ENCODE measurements at regions not wholly inside any gene's neighbourhood (a gene's known extent, or its start where the extent isn't known, plus 50 kb on each side); places are given as distances from the start of the nearest gene placed in this dataset.
"Not testable (repeated sequence)": the region's sequence is repeated elsewhere in the genome, so short reads cannot be mapped to it uniquely, and the experiment has no call there.

DNA sequence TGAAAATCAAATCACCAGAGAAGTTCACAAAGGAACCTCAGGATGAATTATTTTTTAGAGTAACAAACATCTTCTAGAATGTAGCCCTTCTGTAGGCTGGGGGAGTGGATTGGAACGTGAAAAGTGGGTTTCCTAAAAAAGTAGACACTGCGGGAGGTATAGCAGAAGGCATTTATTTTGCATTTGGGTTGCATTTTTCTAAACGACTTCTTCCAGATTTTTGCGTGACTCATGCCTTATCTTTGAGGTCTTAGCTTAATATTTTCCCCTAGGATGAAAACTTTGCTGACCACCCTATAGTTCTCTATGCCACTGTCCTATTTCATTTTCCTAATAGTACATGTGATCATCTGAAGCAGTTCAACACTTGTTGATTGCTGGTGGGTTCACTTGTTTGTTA, 112.7 kb upstream of the JCAD start:
- DNase-seq (ENCODE audit: extremely low read depth in 1 of 2, low read depth in 1 of 2), result no peak

DNA sequence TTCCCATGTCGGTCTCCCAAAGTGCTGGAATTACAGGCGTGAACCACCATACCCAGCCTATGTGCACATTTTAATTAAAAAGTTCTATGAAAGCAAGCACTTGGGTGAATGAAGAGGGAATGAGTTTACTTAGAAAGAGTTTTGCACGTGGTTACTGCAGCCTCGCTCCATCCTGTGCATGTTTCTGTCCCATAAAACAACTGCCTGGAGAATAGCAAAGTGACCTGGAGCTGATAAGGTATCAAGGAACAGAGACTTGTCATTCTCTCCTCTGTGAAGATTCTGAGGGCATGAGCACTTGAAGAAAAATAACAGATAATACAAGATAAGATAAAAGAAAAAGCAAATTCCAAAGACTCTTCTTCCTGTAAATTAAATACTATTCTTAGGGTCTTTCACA, 112.2 kb upstream of the JCAD start:
- DNase-seq (ENCODE audit: extremely low read depth in 1 of 2, low read depth in 1 of 2), result no peak

DNA sequence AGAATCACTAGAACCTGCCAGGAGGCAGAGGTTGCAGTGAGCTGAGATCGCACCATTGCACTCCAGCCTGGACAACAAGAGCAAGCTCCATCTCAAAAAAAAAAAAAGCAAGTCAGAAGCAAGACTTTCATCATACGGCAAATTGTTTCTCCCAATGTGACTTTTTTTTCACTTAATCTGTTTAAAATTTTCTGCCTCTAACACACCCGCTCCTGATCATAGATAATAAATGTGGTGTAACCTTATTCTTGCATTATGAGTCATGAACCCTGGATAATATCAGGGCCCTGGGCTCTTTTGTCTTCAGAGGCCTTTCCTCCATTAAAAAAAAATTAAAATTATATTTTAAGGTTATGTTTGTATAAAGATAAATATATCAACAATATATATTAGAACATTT, 111.4 kb upstream of the JCAD start:
- DNase-seq (ENCODE audit: extremely low read depth in 1 of 2, low read depth in 1 of 2), result no peak

DNA sequence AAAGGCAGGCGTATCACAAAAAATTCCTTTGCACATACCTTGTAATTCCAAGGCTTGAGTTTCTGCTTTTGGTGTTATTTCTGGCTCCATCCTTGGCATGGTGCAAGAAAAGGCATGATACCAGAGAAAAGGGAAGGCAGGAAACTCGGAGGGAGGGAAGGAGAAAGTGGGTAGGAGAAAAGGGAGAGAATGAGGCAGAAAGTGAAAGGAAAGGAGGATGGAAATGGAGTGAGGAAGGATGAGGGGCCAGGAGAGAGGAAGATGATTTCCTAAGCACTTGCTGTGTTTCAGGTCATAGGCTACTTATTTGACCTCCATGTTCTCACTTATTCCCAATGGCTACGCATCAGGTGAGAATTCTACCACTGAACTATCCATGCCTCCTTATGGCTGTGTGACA, 110.8 kb upstream of the JCAD start:
- DNase-seq (ENCODE audit: extremely low read depth in 1 of 2, low read depth in 1 of 2), result no peak

DNA sequence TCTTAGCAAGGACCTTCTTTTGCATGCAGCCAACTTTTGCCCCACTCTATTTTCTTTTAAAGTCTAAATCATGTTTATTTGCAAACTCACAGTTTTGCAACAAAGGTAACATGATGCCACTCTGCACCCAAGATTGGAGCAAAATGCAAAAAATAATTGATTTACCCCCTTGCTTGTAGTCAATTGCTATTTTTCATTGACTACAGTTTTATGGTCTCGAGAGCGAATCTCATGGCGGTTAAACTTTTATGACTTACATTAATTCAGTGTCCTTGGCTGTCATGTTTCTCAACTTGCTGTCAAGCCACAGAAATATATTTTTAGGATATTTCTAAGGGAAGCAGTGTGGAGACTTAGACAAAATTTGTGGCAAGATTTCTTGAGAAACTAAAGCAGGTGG, 110.0 kb upstream of the JCAD start:
- no peak for DNase-seq (ENCODE audit: extremely low read depth in 1 of 2, low read depth in 1 of 2)

DNA sequence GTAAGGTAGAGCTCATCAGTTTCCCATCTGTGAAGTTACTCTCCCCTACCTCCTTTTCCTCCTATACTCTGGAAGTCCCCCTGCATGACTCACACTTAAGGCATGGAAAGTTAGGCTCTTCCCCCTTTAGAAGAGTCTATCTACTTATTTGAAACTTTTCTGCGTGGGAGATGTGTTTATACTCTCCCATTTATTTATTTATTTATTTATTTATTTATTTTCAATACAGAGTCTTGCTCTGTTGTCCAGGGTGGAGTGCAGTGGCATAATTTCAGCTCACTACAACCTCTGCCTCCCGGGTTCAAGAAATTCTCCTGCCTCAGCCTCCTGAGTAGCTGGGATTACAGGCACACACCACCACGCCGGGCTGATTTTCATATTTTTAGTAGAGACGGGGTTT, 107.5 kb upstream of the JCAD start:
- no peak for DNase-seq (ENCODE audit: extremely low read depth in 1 of 2, low read depth in 1 of 2)

DNA sequence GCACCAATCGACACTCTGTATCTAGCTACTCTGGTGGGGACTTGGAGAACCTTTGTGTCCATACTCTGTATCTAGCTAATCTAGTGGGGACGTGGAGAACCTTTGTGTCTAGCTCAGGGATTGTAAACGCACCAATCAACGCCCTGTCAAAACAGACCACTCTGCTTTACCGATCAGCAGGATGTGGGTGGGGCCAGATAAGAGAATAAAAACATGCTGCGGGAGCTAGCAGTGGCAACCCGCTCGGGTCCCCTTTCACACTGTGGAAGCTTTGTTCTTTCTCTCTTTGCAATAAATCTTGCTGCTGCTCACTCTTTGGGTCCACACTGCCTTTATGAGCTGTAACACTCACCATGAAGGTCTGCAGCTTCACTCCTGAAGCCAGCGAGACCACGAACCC, 104.0 kb upstream of the JCAD start:
- not testable (repeated sequence) for DNase-seq (ENCODE audit: extremely low read depth in 1 of 2, low read depth in 1 of 2)

DNA sequence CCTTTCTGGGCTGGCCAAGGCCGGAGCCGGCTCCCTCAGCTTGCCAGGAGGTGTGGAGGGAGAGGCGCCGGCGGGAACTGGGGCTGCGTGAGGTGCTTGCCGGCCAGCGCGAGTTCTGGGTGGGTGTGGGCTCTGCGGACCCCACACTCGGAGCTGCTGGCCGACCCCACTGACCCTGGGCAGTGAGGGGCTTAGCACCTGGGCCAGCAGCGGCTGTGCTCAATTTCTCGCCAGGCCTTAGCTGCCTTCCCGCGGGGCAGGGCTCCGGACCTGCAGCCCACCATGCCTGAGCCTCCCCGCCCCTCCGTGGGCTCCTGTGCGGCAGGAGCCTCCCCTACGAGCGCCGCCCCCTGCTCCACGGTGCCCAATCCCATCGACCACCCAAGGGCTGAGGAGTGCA, 103.4 kb upstream of the JCAD start:
- DNase-seq (ENCODE audit: extremely low read depth in 1 of 2, low read depth in 1 of 2), result not testable (repeated sequence)

DNA sequence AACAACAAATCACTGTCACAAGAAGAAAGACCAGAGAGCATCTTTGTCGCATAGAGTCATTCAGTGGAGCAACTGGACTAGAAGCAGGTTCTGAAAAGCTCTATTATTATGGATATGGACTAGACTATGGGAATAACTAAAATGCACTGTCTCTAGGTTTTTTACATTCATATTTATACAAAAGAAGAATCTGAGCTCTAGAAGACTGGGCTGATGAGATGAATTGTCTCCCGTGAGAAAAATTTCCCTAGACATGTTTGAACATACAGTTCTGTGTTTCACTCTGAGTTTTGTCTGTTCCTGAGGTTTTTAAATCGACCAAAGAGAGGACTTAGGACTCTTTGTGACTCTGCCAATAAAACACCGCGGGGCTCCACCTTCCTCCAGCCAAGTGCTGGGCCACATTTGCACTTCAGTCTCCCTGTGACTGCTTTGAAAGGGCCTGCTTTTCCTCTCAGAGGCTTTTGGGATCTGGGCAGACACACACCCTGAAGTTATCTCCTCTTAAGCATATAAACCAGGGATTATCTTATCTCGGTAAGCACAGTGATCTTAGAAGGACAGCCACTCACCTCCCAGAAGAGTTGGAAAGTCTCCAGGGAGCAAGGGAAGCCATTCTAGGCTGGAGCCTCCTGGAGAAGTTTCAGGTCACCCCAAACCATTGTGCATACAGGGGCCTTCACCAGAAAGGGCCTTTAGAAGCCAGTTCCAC, 101.0 kb upstream of the JCAD start:
- DNase-seq (ENCODE audit: extremely low read depth in 1 of 2, low read depth in 1 of 2), result no peak

DNA sequence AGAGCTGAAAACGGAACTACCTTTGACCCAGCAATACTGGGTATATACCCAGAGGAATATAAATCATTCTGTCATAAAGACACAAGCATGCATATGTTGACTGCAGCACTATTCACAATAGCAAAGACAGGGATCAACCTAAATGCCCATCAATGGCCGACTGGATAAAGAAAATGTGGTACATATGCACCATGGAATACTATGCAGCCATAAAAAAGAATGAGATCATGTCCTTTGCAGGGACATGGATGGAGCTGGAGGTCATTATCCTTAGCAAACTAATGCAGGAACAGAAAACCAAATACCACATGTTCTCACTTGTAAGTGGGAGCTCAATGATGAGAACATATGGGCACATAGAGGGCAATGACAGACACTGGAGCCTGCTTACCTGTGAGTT, 100.2 kb upstream of the JCAD start:
- DNase-seq (ENCODE audit: extremely low read depth in 1 of 2, low read depth in 1 of 2), result not testable (repeated sequence)

DNA sequence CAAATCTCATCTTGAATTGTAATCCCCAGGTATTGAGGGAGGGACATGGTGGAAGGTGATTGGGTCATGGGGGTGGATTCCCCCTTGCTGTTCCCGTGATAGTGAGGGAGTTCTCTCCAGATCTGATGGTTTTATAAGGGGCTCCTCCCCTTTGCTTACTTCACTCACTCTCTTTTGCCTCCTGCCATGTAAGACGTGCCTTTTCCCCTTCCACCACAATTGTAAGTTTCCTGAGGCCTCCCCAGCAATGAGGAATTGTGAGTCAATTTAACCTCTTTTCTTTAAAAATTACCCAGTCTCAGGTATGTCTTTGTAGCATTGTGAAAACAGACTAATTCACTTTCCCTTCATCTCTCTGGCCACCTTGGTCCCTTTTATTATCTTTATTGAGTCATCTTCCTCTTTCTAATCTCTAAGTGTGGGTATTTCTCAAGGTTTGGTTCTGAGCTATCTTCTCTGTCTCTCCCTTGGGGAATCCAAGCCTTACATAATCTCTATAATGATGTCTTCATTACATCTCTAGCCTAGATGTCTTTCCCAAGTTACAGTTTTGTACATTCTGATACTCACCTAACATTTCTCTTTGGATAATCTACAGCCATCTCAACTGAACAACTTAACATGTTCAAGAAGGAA, 99.1 kb upstream of the JCAD start:
- no peak for DNase-seq (ENCODE audit: extremely low read depth in 1 of 2, low read depth in 1 of 2)

DNA sequence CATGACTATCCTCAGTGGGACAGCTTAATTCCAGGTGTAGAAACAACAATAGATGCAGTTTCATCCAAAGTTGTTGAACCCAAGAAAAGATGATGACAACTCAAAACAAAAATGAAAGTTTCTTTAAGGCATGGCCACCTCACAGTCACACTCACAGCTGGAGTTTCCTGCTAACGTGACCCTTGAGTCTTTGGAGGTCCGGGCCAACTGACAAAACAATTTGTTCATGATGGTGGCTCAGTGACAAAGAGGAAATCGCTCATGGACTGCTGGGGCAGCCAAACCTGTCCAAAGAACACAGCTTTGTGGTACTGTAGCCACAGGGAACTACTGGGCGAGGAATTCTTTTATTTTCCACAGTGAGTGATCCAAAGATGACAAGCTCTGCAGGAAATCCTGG, 96.0 kb upstream of the JCAD start:
- DNase-seq (ENCODE audit: extremely low read depth in 1 of 2, low read depth in 1 of 2), result no peak

DNA sequence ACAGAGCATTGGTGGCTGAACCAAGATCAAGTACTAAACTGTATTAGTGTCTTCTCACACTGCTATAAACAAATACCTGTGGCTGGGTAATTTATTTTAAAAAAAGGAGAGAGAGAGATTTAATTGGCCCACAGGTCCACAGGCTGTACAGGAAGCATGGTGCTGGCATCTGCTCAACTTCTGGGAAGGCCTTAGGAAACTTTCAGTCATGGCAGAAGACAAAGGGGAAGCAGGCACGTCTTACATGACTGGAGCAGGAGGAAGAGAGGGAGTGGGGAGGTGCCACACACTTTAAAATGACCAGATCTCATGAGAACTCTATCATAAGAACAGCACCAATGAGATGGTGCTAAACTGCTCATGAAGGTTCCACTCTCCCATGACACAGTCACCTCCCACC, 95.2 kb upstream of the JCAD start:
- no peak for DNase-seq (ENCODE audit: extremely low read depth in 1 of 2, low read depth in 1 of 2)

DNA sequence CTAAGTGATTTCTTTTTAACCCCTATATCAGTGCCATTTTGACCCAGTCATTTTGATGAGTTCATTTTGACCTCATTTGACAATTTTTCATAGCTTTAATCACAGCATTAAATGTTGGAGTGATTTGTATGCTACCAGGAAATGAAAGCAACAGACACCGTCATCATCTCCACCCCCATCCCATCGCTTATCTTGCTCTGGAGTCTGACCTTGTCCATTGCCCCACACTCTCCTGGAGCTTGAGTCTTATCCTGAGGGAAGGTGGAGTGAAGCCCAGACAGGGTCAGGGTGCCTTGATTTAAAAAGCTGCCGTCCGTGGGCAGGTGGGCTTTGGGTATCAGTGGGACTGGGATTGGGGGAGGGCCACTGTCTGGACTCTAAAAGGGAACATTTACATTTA, 94.7 kb upstream of the JCAD start:
- no peak for DNase-seq (ENCODE audit: extremely low read depth in 1 of 2, low read depth in 1 of 2)

DNA sequence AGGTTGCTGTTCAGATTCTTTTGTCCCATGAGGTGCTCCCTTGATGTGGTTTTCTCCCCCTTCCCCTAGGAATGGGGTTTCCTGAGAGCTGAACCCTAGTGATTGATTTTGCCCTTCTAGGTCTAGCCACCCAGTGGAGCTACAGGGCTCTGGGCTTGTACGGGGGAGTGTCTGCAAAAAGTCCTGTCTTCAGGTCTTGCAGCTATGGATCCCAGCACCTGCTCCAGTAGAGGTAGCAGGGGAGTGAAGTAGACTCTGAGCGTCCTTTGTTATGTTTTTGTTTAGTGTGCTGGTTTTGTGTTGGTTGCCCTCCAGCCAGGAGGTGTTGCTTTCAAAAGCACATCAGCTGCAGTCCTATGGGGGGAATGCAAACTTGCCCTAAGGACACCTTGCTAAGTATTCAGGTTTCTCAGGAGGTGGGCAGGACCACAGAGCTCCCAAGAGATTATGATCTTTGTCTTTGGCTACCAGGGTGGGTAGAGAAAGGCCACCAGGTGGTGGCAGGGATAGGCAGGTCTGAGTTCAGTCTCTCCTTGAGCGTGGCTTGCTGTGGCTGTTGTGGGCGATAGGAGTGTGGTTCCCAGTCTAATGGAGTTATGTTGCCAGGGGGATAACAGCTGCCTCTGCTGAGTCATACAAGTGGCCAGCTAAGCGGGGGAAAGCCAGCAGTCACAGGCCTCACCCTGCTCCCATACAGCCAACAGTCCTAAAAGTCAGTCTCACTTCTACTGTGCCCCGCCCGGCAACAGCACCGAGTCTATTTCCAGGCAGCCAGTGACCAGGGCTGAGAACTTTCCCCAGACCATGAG, 92.4 kb upstream of the JCAD start:
- DNase-seq (ENCODE audit: extremely low read depth in 1 of 2, low read depth in 1 of 2), result peak in 1 of 2 donors; percentile 0

DNA sequence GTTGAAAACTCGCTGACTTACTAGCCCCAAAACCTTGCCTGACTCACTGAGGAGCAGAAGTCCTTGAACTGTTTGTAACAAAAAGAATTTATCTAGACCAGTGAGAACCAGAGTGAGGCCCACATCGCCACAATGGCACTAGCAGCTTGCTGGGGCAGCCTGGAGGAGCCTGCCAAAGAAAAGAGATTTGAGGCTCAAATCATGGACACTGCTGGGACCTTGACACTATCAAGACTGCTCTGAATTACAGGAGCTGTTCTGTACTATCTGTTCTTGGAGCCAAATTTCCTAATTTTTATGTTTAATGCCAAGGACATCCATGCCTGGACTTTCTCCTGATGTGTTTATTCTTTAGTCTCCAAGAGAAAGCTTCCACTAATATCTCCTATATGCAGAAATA, 82.0 kb upstream of the JCAD start:
- DNase-seq (ENCODE audit: extremely low read depth in 1 of 2, low read depth in 1 of 2), result no peak

DNA sequence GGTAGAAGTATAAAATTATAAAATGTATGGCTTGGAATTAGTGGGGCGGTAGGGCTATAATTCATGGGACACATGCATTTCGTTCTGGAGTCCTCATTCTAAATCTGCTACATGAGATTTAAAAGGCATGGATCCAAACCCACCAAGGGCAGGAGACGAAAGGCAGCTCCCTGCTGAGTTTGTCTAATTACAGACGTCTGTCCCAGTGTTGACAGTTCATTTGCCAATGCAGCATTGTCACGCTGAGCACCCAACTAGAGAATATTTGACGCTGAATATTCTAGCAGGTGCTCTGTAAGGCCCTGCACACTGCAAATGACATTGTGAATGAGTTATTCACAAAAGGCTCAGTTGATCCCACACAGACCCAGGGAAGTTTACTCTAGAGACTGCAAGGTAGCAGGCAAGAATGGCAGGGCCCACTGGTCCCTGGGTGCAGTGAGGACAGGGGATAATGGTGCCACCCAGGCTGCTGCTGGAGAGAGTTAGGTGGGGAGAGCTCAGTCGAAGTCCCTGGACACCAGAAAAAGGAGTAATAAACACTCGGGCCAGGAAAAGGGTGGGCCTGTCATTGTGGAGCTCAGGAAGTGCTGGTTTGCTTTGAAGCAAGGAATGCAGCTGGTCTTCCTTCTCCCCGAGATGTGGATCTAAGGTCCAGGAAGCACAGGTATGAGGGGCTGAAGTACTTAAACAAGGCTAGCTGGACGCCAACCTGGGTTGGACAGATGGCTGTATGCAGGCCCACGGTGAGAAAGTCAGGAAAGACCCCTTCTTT, 75.0 kb upstream of the JCAD start:
- no peak for DNase-seq (ENCODE audit: extremely low read depth in 1 of 2, low read depth in 1 of 2)

DNA sequence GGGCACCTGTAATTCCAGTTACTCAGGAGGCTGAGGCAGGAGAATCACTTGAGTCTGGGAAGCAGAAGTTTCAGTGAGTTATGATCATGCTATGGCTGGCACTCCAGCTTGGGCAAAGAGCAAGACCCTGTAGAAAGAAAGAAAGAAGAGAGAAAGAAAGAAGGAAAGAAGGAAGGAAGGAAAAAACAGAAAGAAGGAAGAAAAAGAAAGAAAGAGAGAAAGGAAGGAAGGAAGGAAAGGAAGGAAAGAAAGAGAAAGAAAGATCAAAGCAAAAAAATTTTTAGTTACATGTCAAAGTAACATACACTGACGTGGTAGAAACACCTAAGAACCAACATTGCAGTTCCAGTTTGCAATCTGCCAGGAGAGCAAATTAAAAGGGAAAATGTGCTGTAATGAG, 73.8 kb upstream of the JCAD start:
- no peak for DNase-seq (ENCODE audit: extremely low read depth in 1 of 2, low read depth in 1 of 2)

DNA sequence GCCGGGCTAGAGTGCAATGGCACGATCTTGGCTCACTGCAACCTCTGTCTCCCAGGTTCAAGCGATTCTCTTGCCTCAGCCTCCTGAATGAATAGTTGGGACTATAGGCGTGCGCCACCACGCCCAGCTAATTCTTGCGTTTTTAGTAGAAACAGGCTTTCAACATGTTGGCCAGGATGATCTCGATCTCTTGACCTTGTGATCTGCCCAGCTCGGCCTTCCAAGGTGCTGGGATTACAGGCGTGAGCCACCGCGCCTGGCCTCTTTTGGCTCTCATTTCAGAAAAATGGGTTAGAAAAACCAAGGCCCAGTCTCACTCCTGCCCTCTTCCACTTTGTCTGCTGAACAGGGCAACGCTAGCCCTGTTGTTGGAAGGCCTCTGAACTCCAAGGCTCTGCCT, 72.0 kb upstream of the JCAD start:
- DNase-seq (ENCODE audit: extremely low read depth in 1 of 2, low read depth in 1 of 2), result not testable (repeated sequence)

DNA sequence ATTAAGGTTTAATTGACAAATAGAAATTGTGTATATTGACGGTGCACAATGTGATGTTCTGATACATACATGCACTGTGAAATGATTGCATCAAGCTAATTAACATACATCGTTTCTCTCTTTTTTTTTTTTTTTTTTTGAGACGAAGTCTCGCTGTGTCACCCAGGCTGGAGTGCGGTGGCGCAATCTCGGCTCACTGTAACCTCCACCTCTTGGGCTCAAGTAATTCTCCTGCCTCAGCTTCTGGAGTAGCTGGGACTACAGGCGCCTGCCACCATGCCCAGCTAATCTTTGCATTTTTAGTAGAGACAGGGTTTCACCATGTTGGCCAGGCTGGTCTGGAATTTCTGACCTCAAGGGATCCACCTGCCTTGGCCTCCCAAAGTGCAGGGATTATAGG, 69.9 kb upstream of the JCAD start:
- not testable (repeated sequence) for DNase-seq (ENCODE audit: extremely low read depth in 1 of 2, low read depth in 1 of 2)

DNA sequence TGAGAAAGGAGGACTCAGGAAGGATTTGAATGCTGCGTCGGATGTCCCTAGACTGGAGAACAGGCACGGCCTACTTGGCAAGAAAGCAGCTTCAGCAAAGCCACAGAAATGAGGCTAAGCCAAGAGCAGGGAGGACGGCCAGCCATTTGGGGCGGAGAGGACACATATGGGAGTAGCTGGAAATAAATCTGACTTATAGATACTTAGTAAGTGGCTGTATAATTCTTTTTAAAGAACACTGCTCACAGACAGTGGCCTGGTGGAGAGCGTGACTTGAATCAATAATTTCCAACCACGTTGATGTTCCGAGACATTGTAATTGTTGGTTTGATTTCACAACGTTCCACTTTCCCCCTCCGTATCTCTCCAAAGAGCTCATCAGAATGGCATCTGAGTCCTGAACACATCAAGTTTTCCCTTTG, 67.7 kb upstream of the JCAD start:
- DNase-seq (ENCODE audit: extremely low read depth in 1 of 2, low read depth in 1 of 2), result no peak
